ES-I3 (cell line): ENCODE measurements at regions not wholly inside any gene's neighbourhood (a gene's known extent, or its start where the extent isn't known, plus 50 kb on each side); places are given as distances from the start of the nearest gene placed in this dataset.
"Not testable (repeated sequence)": the region's sequence is repeated elsewhere in the genome, so short reads cannot be mapped to it uniquely, and the experiment has no call there.

Source experiments
- H3K36me3 ChIP-seq: 2 replicates; pipeline ENCODE4 v1.6.1; 2013; ENCODE audit warnings: mild to moderate bottlenecking, low read length, control low read depth, moderate library complexity; ENCODE audit not compliant: insufficient read depth
- H3K4me1 ChIP-seq: 2 replicates; pipeline ENCODE4 v1.6.1; 2013; ENCODE audit warnings: mild to moderate bottlenecking, control low read depth, low read length; ENCODE audit not compliant: insufficient read depth
- H3K9ac ChIP-seq: 2 replicates; pipeline ENCODE4 v1.6.1; 2013; ENCODE audit warnings: low read depth, mild to moderate bottlenecking, low read length, moderate library complexity
- H3K9me3 ChIP-seq: 2 replicates; pipeline ENCODE4 v1.6.1; 2013; ENCODE audit warnings: mild to moderate bottlenecking, low read length, moderate library complexity; ENCODE audit not compliant: control insufficient read depth, insufficient read depth

GRCh38 chr7:91771921-91772815 lies 108.3 kb downstream of the MTERF1 start:
- Histone ChIP-seq H3K9me3 (no peaks in the 10 kb centered on the region; the same call in 1 of the 2 replicates), H3K36me3 (no peaks in the 10 kb centered on the region), H3K4me1 (no peaks in the 10 kb centered on the region), H3K9ac (no peak overlapping the region)

- H3K9me3 ChIP-seq = no peaks in the 10 kb centered on the region; the same call in 1 of the 2 replicates
- H3K9ac ChIP-seq = no peak overlapping the region
- H3K4me1 ChIP-seq = no peaks in the 10 kb centered on the region
- no peaks in the 10 kb centered on the region for H3K36me3 ChIP-seq
Measured at GRCh38 chr7:91776171-91776570, 104.3 kb downstream of the MTERF1 start.

DNA sequence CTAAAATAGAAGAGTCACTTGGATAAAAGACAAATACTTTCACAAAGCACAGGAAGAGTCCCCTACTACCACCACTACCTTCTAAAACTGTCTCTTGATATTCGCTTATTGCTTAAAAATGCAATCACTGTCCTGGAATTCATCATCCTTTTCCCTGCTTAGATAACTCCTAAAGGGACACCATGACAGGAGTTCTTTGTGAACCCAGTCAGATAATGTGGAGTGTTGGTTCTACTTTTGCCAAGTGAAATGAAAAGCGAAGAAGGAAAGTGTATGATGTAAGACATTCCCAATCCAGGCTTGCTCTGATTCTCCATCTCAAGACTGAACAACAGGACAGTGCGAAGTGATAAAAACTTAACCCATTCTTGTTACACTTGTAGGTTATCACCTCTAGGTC lies 103.0 kb downstream of the MTERF1 start:
- no peak overlapping the region for H3K9ac ChIP-seq
- H3K36me3 ChIP-seq = no peaks in the 10 kb centered on the region
- H3K4me1 ChIP-seq = no peaks in the 10 kb centered on the region
- no peaks in the 10 kb centered on the region; the same call in 1 of the 2 replicates for H3K9me3 ChIP-seq

DNA sequence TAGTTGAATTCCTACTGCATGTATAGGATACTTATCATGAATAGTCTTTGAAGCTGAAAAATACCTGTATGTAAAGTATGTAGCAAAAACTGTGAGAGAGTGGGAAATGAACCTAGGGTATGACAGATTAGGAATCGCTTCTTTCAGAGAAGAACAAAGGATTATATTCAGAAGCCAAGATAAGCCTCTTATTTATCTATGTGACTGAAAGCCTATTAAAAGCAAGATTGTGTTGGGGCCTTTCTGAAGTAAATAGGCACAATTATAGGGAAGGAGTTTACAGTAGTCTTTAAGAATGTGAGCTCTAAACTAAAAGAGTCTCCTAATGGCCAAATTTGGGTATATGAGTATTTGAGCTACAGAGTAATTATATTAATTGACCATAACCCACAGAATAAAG lies 102.1 kb downstream of the MTERF1 start:
- Histone ChIP-seq H3K36me3 (no peaks in the 10 kb centered on the region), H3K9ac (no peak overlapping the region), H3K9me3 (no peaks in the 10 kb centered on the region), H3K4me1 (no peaks in the 10 kb centered on the region)

- no peaks in the 10 kb centered on the region for H3K9me3 ChIP-seq
- H3K9ac ChIP-seq = no peak overlapping the region
- no peaks in the 10 kb centered on the region for H3K36me3 ChIP-seq
- H3K4me1 ChIP-seq = no peaks in the 10 kb centered on the region
Measured at GRCh38 chr7:91780521-91780920, 100.0 kb downstream of the MTERF1 start.

- no peaks in the 10 kb centered on the region for H3K9me3 ChIP-seq
- no peaks in the 10 kb centered on the region for H3K36me3 ChIP-seq
- no peak overlapping the region for H3K9ac ChIP-seq
- no peaks in the 10 kb centered on the region for H3K4me1 ChIP-seq
Measured at GRCh38 chr7:91784469-91784868, 96.0 kb downstream of the MTERF1 start.

DNA sequence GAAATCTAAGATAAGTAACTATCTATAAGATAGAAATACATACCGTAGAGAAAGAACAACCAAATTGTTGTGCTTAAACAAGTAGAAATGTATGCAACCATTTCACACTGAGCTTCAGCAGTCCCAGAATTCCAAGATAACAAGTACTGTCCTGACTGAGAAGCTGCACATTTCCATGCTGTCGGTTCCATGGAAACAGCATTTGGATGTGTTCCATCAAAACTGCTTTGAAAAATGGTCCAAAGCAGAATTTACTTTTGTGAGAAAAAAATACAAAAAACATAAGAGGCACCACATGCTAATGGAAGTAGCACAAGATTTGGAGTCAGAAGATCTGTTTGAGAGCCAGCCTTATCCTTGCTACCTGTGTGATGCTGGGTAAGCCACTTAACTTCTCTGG lies 92.6 kb downstream of the MTERF1 start:
- Histone ChIP-seq H3K36me3 (no peaks in the 10 kb centered on the region), H3K9ac (no peak overlapping the region), H3K4me1 (no peaks in the 10 kb centered on the region), H3K9me3 (no peaks in the 10 kb centered on the region)

GRCh38 chr7:91789086-91789485 lies 91.4 kb downstream of the MTERF1 start:
- Histone ChIP-seq H3K36me3 (no peaks in the 10 kb centered on the region), H3K9ac (no peak overlapping the region), H3K4me1 (no peaks in the 10 kb centered on the region), H3K9me3 (no peaks in the 10 kb centered on the region)

DNA sequence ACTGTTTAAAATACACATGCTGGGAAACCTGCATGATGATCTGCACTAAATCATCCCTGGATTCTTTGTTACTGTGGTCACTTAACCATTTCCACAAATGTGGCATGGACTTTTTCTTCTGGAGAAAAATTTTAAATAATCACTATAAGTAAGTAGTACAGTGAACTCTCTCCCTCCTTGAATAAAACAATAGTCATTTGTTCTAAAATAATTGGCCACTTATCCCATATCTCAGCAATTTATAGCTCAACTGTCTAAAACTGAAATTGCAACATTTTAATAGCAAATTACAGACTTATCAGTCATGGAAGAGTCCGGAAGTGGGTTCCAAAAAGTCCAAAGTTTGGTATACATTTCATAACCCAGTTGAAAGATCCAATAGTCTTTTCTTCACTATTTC lies 90.9 kb downstream of the MTERF1 start:
- Histone ChIP-seq H3K9ac (no peak overlapping the region), H3K36me3 (no peaks in the 10 kb centered on the region)

DNA sequence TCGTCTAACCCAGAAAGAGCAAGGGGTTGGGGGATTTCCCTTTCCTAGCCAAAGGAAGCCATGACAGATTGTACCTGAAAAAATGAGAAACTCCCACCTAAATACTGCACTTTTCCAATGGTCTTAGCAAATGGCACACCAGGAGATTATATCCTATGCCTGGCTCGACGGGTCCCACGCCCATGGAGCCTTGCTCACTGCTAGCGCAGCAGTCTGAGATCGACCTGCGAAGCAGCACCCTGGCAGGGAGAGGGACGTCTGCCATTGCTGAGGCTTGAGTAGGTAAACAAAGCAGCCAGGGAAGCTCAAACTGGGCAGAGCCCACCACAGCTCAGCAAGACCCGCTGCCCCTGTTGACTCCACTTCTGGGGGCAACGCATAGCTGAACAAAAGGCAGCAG lies 89.9 kb downstream of the MTERF1 start:
- not testable (repeated sequence) for H3K9ac ChIP-seq, H3K9me3 ChIP-seq, H3K4me1 ChIP-seq, H3K36me3 ChIP-seq

More for the DNA sequence above, 90.9 kb downstream of the MTERF1 start:
- Histone ChIP-seq H3K4me1 (no peaks in the 10 kb centered on the region), H3K9me3 (no peaks in the 10 kb centered on the region)

DNA sequence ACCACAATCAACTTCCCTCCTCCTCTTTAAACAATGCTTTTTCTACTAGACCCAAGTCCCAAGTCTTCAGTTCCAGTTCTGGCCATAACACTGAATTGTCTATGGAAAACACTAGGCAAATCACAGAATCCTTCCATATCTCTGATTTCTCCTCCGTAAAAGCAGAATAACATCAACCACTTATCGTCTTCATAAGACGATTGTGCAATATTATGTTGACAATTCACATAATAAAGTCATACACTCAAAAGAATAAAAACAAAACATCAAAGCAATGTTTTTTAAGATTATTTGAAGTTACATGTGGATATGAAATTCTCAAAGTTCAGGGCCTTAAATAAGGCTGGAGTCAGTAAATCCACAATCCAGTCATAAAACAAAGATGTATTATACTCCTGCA lies 84.4 kb downstream of the MTERF1 start:
- no peaks in the 10 kb centered on the region for H3K36me3 ChIP-seq

GRCh38 chr7:91798425-91798824 lies 82.1 kb downstream of the MTERF1 start:
- no peaks in the 10 kb centered on the region for H3K36me3 ChIP-seq
- no peaks in the 10 kb centered on the region for H3K4me1 ChIP-seq
- H3K9me3 ChIP-seq = no peaks in the 10 kb centered on the region
- no peak overlapping the region for H3K9ac ChIP-seq

More for the DNA sequence above, 84.4 kb downstream of the MTERF1 start:
- no peaks in the 10 kb centered on the region for H3K9me3 ChIP-seq
- H3K4me1 ChIP-seq = no peaks in the 10 kb centered on the region
- H3K9ac ChIP-seq = no peak overlapping the region

DNA sequence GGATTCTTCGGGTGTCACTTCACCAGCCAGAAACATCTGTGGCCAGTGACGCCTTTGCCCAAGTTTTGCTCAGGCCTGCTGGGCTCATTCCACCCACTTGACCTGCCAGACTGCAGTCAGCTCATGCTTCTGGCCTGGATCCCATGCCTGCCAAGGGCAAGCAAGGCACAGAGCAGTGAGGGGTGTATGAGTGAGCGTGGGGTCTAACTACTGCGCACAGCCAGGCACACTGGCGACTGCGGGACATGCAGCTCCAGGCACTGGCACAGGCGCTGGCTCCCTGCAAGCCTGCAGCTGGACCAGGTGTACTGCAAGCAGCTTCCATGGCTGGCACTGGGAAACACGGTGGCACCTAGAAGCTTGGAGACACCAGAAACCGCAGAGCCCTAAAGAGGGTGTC lies 80.1 kb downstream of the MTERF1 start:
- Histone ChIP-seq H3K9me3 (no peaks in the 10 kb centered on the region), H3K9ac (no peak overlapping the region), H3K36me3 (no peaks in the 10 kb centered on the region), H3K4me1 (no peaks in the 10 kb centered on the region)

- Histone ChIP-seq H3K36me3 (no peaks in the 10 kb centered on the region), H3K4me1 (no peaks in the 10 kb centered on the region), H3K9ac (no peak overlapping the region), H3K9me3 (no peaks in the 10 kb centered on the region)
Measured at GRCh38 chr7:91801331-91801983, 79.0 kb downstream of the MTERF1 start.

GRCh38 chr7:91811236-91811635 lies 69.3 kb downstream of the MTERF1 start:
- no peaks in the 10 kb centered on the region for H3K9me3 ChIP-seq
- H3K9ac ChIP-seq = no peak overlapping the region
- H3K36me3 ChIP-seq = no peaks in the 10 kb centered on the region
- H3K4me1 ChIP-seq = no peaks in the 10 kb centered on the region
